HG02642 (cell line): ENCODE measurements at regions not wholly inside any gene's neighbourhood (a gene's known extent, or its start where the extent isn't known, plus 50 kb on each side); places are given as distances from the start of the nearest gene placed in this dataset.

ENCODE experiments used
- ATAC-seq: cut with Tn5 transposase; IDR thresholded peaks from one replicate; pipeline ENCODE4 v1.9.1; 2021; ENCODE audit warnings: mild to moderate bottlenecking; ENCODE audit not compliant: unreplicated experiment, poor library complexity

GRCh38 chr18:24811950-24812681 lies 351.7 kb downstream of the HRH4 start:
- no peak for ATAC-seq

- no peak for ATAC-seq
Measured at GRCh38 chr18:24814521-24814920, 354.1 kb downstream of the HRH4 start.

- ATAC-seq: no peak
Measured at GRCh38 chr18:24817150-24817549, 356.7 kb downstream of the HRH4 start.

GRCh38 chr18:24817587-24818371 lies 357.3 kb downstream of the HRH4 start:
- no peak for ATAC-seq

GRCh38 chr18:24818441-24818840 lies 358.0 kb downstream of the HRH4 start:
- ATAC-seq: no peak

GRCh38 chr18:24819141-24819890 lies 358.9 kb downstream of the HRH4 start:
- no peak for ATAC-seq

- ATAC-seq: no peak
Measured at GRCh38 chr18:24825397-24825796, 365.0 kb downstream of the HRH4 start.

GRCh38 chr18:24826605-24827004 lies 366.2 kb downstream of the HRH4 start:
- no peak for ATAC-seq

GRCh38 chr18:24827501-24827900 lies 367.1 kb downstream of the HRH4 start:
- ATAC-seq: no peak

- no peak for ATAC-seq
Measured at GRCh38 chr18:24831081-24831480, 370.6 kb downstream of the HRH4 start.

GRCh38 chr18:24831871-24832665 lies 371.6 kb downstream of the HRH4 start:
- no peak for ATAC-seq

- no peak for ATAC-seq
Measured at GRCh38 chr18:24835751-24836150, 375.3 kb downstream of the HRH4 start.

GRCh38 chr18:24837066-24837465 lies 376.6 kb downstream of the HRH4 start:
- ATAC-seq: no peak

- ATAC-seq: no peak
Measured at GRCh38 chr18:24840051-24840450, 379.6 kb downstream of the HRH4 start.

GRCh38 chr18:24840640-24841039 lies 380.2 kb downstream of the HRH4 start:
- ATAC-seq: no peak

- no peak for ATAC-seq
Measured at GRCh38 chr18:24841536-24841935, 381.1 kb downstream of the HRH4 start.

- ATAC-seq: no peak
Measured at GRCh38 chr18:24843123-24843522, 382.7 kb downstream of the HRH4 start.

- ATAC-seq: no peak
Measured at GRCh38 chr18:24846138-24846537, 385.7 kb downstream of the HRH4 start.

- no peak for ATAC-seq
Measured at GRCh38 chr18:24850532-24850931, 390.1 kb downstream of the HRH4 start.

GRCh38 chr18:24853076-24853475 lies 392.6 kb downstream of the HRH4 start:
- no peak for ATAC-seq
